ENCODE measurements at regions not wholly inside any gene's neighbourhood (a gene's known extent, or its start where the extent isn't known, plus 50 kb on each side); places are given as distances from the start of the nearest gene placed in this dataset.

GRCh38 chr11:80505771-80506170 is 1064.9 kb upstream of the TENM4 start:
- DNase-seq (ENCODE audit: low read depth), result no peak
- no peak overlapping the region for H3K4me3 ChIP-seq (replicated peaks; ENCODE audit: low read depth, low read length)
- TF ChIP-seq CTCF (IDR thresholded peaks at IDR 0.05; ENCODE audit: low read length, missing control alignments), result no peak

- no peak for TF ChIP-seq CTCF (IDR thresholded peaks at IDR 0.05; ENCODE audit: low read length, missing control alignments)
- DNase-seq (ENCODE audit: low read depth), result no peak
- no peak overlapping the region for H3K4me3 ChIP-seq (replicated peaks; ENCODE audit: low read depth, low read length)
Observed at GRCh38 chr11:80503990-80504389, 1063.2 kb upstream of the TENM4 start.

DNA sequence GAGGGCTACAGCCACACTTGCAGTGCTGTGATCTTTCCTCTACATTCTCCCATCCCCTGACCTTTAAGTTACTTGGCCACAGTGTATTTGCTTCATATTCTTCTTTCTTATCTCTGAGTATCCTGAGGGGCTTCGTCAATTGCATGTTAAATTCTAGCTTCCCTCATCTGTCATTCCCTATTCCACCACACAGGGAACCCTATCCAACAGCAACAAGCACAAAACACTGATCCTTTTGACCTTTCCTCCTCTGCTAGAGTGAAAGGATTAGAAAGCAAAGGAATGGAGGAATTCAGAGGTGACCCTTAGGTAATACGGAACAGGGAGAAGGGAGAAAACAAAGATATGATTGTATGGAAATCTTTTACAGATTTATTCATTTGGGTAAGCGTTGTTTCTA is 1061.7 kb upstream of the TENM4 start:
- DNase-seq (ENCODE audit: low read depth), result no peak
- TF ChIP-seq CTCF (IDR thresholded peaks at IDR 0.05; ENCODE audit: low read length, missing control alignments), result no peak
- no peak overlapping the region for H3K4me3 ChIP-seq (replicated peaks; ENCODE audit: low read depth, low read length)

- H3K4me3 ChIP-seq (replicated peaks; ENCODE audit: low read depth, low read length), result no peak overlapping the region
- TF ChIP-seq CTCF (IDR thresholded peaks at IDR 0.05; ENCODE audit: low read length, missing control alignments), result no peak
- no peak for DNase-seq (ENCODE audit: low read depth)
Observed at GRCh38 chr11:80495116-80495515, 1054.3 kb upstream of the TENM4 start.

DNA sequence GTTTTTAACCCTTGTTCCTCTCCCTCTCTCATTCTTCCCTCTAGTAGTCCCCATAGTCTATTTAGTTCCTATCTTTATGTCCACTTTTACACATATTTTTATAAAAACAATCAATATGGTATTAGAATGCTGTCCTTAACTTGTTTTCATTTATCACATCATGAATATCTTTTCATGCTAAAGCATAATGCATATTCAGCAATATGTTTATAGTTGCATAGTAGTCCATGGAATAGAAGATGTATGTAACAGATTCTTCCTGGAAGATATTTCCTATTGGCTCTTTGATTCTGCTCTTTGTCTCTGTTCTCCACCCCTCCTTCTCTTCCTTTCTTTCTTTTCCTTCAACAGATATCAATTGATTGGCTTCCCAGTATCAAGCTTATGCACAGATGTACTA is 1047.1 kb upstream of the TENM4 start:
- no peak for TF ChIP-seq CTCF (IDR thresholded peaks at IDR 0.05; ENCODE audit: low read length, missing control alignments)
- H3K4me3 ChIP-seq (replicated peaks; ENCODE audit: low read depth, low read length), result no peak overlapping the region
- no peak for DNase-seq (ENCODE audit: low read depth)

- no peak for TF ChIP-seq CTCF (IDR thresholded peaks at IDR 0.05; ENCODE audit: low read length, missing control alignments)
- no peak overlapping the region for H3K4me3 ChIP-seq (replicated peaks; ENCODE audit: low read depth, low read length)
- DNase-seq (ENCODE audit: low read depth), result no peak
Observed at GRCh38 chr11:80486678-80487077, 1045.8 kb upstream of the TENM4 start.

DNA sequence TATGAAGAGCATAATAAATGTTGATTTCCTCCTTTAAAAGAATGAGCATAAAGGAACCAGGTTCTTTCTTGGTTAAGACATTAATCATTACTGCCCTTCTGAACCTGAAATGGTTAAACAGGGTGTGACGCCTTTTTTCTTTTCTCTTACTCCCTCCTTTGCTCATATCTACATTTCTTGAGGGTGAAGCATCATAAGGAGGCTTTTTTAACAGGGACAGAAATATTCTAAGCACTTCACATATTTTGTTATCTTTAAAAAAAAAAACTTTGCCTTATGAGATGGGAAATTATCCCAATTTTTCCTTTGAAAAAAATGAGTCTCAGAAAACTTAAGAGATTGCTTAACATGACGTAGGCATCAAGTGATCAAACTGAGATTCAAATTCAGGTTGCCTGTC is 1036.3 kb upstream of the TENM4 start:
- DNase-seq (ENCODE audit: low read depth), result no peak
- H3K4me3 ChIP-seq (replicated peaks; ENCODE audit: low read depth, low read length), result no peak overlapping the region
- TF ChIP-seq CTCF (IDR thresholded peaks at IDR 0.05; ENCODE audit: low read length, missing control alignments), result no peak
